Fibroblast of skin of right quadriceps (primary cell): ENCODE measurements at regions not wholly inside any gene's neighbourhood (a gene's known extent, or its start where the extent isn't known, plus 50 kb on each side); places are given as distances from the start of the nearest gene placed in this dataset.
"Not testable (repeated sequence)": the region's sequence is repeated elsewhere in the genome, so short reads cannot be mapped to it uniquely, and the experiment has no call there.

Source experiments
- DNase-seq: peaks from one replicate; pipeline ENCODE4 v3.0.0-alpha.2; 2013

GRCh38 chr5:88666761-88667495 is 216.1 kb downstream of the MEF2C start:
- DNase-seq = no peak

- DNase-seq = no peak
These were observed 217.2 kb downstream of the MEF2C start for GRCh38 chr5:88665750-88666215.

GRCh38 chr5:88664645-88665044 is 218.3 kb downstream of the MEF2C start:
- no peak for DNase-seq

GRCh38 chr5:88663793-88664216 is 219.2 kb downstream of the MEF2C start:
- no peak for DNase-seq

- no peak for DNase-seq
These were observed 220.1 kb downstream of the MEF2C start for GRCh38 chr5:88662846-88663245.

- DNase-seq = no peak
These were observed 221.2 kb downstream of the MEF2C start for GRCh38 chr5:88661806-88662207.

- peak; percentile 71 for DNase-seq
These were observed 221.8 kb downstream of the MEF2C start for GRCh38 chr5:88660947-88661805.

- DNase-seq = peak; percentile 19
These were observed 222.6 kb downstream of the MEF2C start for GRCh38 chr5:88660264-88660946.

- DNase-seq = no peak
These were observed 223.3 kb downstream of the MEF2C start for GRCh38 chr5:88659529-88660263.

GRCh38 chr5:88658886-88659285 is 224.1 kb downstream of the MEF2C start:
- DNase-seq = no peak

- DNase-seq = no peak
These were observed 224.8 kb downstream of the MEF2C start for GRCh38 chr5:88657906-88658775.

- no peak for DNase-seq
These were observed 225.8 kb downstream of the MEF2C start for GRCh38 chr5:88657136-88657535.

- DNase-seq = no peak
These were observed 226.6 kb downstream of the MEF2C start for GRCh38 chr5:88656221-88656950.

GRCh38 chr5:88653471-88653870 is 229.5 kb downstream of the MEF2C start:
- no peak for DNase-seq

- DNase-seq = no peak
These were observed 235.1 kb downstream of the MEF2C start for GRCh38 chr5:88647901-88648300.

- no peak for DNase-seq
These were observed 236.1 kb downstream of the MEF2C start for GRCh38 chr5:88646866-88647265.

- DNase-seq = no peak
These were observed 238.3 kb downstream of the MEF2C start for GRCh38 chr5:88644676-88645075.

GRCh38 chr5:88643315-88643714 is 239.7 kb downstream of the MEF2C start:
- DNase-seq = no peak

GRCh38 chr5:88634014-88634413 is 249.0 kb downstream of the MEF2C start:
- no peak for DNase-seq

- DNase-seq = not testable (repeated sequence)
These were observed 260.1 kb downstream of the MEF2C start for GRCh38 chr5:88622890-88623289.

- not testable (repeated sequence) for DNase-seq
These were observed 267.2 kb downstream of the MEF2C start for GRCh38 chr5:88615767-88616166.
